ENCODE measurements at regions not wholly inside any gene's neighbourhood (a gene's known extent, or its start where the extent isn't known, plus 50 kb on each side); places are given as distances from the start of the nearest gene placed in this dataset.

GRCh38 chr16:26749072-26749471, 317.7 kb upstream of the C16orf82 start:
- Histone ChIP-seq H3K4me3 (ENCODE audit: low read depth in 1 of 2, low read length in 2 of 2) (no peak overlapping the region), H3K79me2 (ENCODE audit: insufficient read depth, low read length) (no peaks in the 10 kb centered on the region), H3K9me3 (ENCODE audit: insufficient read depth, low read length, severe bottlenecking) (no peaks in the 10 kb centered on the region), H2AFZ (ENCODE audit: low read depth, low read length) (no peak overlapping the region), H4K20me1 (ENCODE audit: insufficient read depth, low read length) (no peaks in the 10 kb centered on the region), H3K9ac (ENCODE audit: low read depth, low read length) (no peak overlapping the region), H3K27me3 (ENCODE audit: insufficient read depth, low read length, poor library complexity) (peaks cover 3% of the 10 kb centered on the region), H3K27ac (ENCODE audit: low read length) (no peak overlapping the region), H3K4me1 (ENCODE audit: insufficient read depth, low read length) (no peaks in the 10 kb centered on the region), H3K4me2 (ENCODE audit: insufficient read depth, low read length) (no peak overlapping the region), H3K36me3 (ENCODE audit: insufficient read depth, low read length) (no peaks in the 10 kb centered on the region)
- no peak for DNase-seq
- TF ChIP-seq CTCF (IDR thresholded peaks at IDR 0.05; ENCODE audit: borderline replicate concordance, extremely low read depth, low read length, poor library complexity, severe bottlenecking) = no peak
- no peak for TF ChIP-seq EZH2 (IDR thresholded peaks at IDR 0.05; ENCODE audit: borderline replicate concordance, low read depth, low read length, severe bottlenecking)
- no peak for ATAC-seq (ENCODE audit: insufficient read depth, low read depth)

- DNase-seq (no peak), ATAC-seq (ENCODE audit: insufficient read depth, low read depth) (no peak)
- Histone ChIP-seq H3K27ac (ENCODE audit: low read length) (no peak overlapping the region), H3K9me3 (ENCODE audit: insufficient read depth, low read length, severe bottlenecking) (no peaks in the 10 kb centered on the region), H3K79me2 (ENCODE audit: insufficient read depth, low read length) (no peaks in the 10 kb centered on the region), H4K20me1 (ENCODE audit: insufficient read depth, low read length) (no peaks in the 10 kb centered on the region), H2AFZ (ENCODE audit: low read depth, low read length) (no peak overlapping the region), H3K27me3 (ENCODE audit: insufficient read depth, low read length, poor library complexity) (peaks cover 7% of the 10 kb centered on the region), H3K4me2 (ENCODE audit: insufficient read depth, low read length) (no peak overlapping the region), H3K36me3 (ENCODE audit: insufficient read depth, low read length) (no peaks in the 10 kb centered on the region), H3K9ac (ENCODE audit: low read depth, low read length) (no peak overlapping the region), H3K4me3 (ENCODE audit: low read depth in 1 of 2, low read length in 2 of 2) (no peak overlapping the region), H3K4me1 (ENCODE audit: insufficient read depth, low read length) (no peaks in the 10 kb centered on the region)
- TF ChIP-seq EZH2 (IDR thresholded peaks at IDR 0.05; ENCODE audit: borderline replicate concordance, low read depth, low read length, severe bottlenecking) = no peak
- TF ChIP-seq CTCF (IDR thresholded peaks at IDR 0.05; ENCODE audit: borderline replicate concordance, extremely low read depth, low read length, poor library complexity, severe bottlenecking) = no peak
Observed at GRCh38 chr16:26752166-26752565, 314.6 kb upstream of the C16orf82 start.

- no peak for DNase-seq
- H3K4me3 ChIP-seq (ENCODE audit: low read depth in 1 of 2, low read length in 2 of 2) = no peak overlapping the region
- H3K9me3 ChIP-seq (ENCODE audit: insufficient read depth, low read length, severe bottlenecking) = no peaks in the 10 kb centered on the region
- H3K79me2 ChIP-seq (ENCODE audit: insufficient read depth, low read length) = no peaks in the 10 kb centered on the region
- no peak overlapping the region for H3K9ac ChIP-seq (ENCODE audit: low read depth, low read length)
- H2AFZ ChIP-seq (ENCODE audit: low read depth, low read length) = no peak overlapping the region
- TF ChIP-seq CTCF (IDR thresholded peaks at IDR 0.05; ENCODE audit: borderline replicate concordance, extremely low read depth, low read length, poor library complexity, severe bottlenecking) (no peak), EZH2 (IDR thresholded peaks at IDR 0.05; ENCODE audit: borderline replicate concordance, low read depth, low read length, severe bottlenecking) (no peak)
- no peak for ATAC-seq (ENCODE audit: insufficient read depth, low read depth)
- H3K36me3 ChIP-seq (ENCODE audit: insufficient read depth, low read length) = no peaks in the 10 kb centered on the region
- H3K4me1 ChIP-seq (ENCODE audit: insufficient read depth, low read length) = no peaks in the 10 kb centered on the region
- H3K27me3 ChIP-seq (ENCODE audit: insufficient read depth, low read length, poor library complexity) = peaks cover 7% of the 10 kb centered on the region
- no peak overlapping the region for H3K4me2 ChIP-seq (ENCODE audit: insufficient read depth, low read length)
- H3K27ac ChIP-seq (ENCODE audit: low read length) = no peak overlapping the region
- no peaks in the 10 kb centered on the region for H4K20me1 ChIP-seq (ENCODE audit: insufficient read depth, low read length)
Observed at GRCh38 chr16:26756633-26757032, 310.1 kb upstream of the C16orf82 start.

GRCh38 chr16:26762594-26762993, 304.1 kb upstream of the C16orf82 start:
- no peaks in the 10 kb centered on the region for H3K4me1 ChIP-seq (ENCODE audit: insufficient read depth, low read length)
- TF ChIP-seq EZH2 (IDR thresholded peaks at IDR 0.05; ENCODE audit: borderline replicate concordance, low read depth, low read length, severe bottlenecking) (no peak), CTCF (IDR thresholded peaks at IDR 0.05; ENCODE audit: borderline replicate concordance, extremely low read depth, low read length, poor library complexity, severe bottlenecking) (no peak)
- H2AFZ ChIP-seq (ENCODE audit: low read depth, low read length) = no peak overlapping the region
- no peak overlapping the region for H3K9ac ChIP-seq (ENCODE audit: low read depth, low read length)
- DNase-seq (no peak), ATAC-seq (ENCODE audit: insufficient read depth, low read depth) (no peak)
- H3K4me3 ChIP-seq (ENCODE audit: low read depth in 1 of 2, low read length in 2 of 2) = no peak overlapping the region
- no peaks in the 10 kb centered on the region for H3K9me3 ChIP-seq (ENCODE audit: insufficient read depth, low read length, severe bottlenecking)
- H4K20me1 ChIP-seq (ENCODE audit: insufficient read depth, low read length) = no peaks in the 10 kb centered on the region
- H3K27me3 ChIP-seq (ENCODE audit: insufficient read depth, low read length, poor library complexity) = peaks cover 3% of the 10 kb centered on the region
- H3K4me2 ChIP-seq (ENCODE audit: insufficient read depth, low read length) = no peak overlapping the region
- H3K79me2 ChIP-seq (ENCODE audit: insufficient read depth, low read length) = no peaks in the 10 kb centered on the region
- no peak overlapping the region for H3K27ac ChIP-seq (ENCODE audit: low read length)
- no peaks in the 10 kb centered on the region for H3K36me3 ChIP-seq (ENCODE audit: insufficient read depth, low read length)

Measured in DND-41 (cell line).